GM19395 (cell line): ENCODE measurements at regions not wholly inside any gene's neighbourhood (a gene's known extent, or its start where the extent isn't known, plus 50 kb on each side); places are given as distances from the start of the nearest gene placed in this dataset.
"Not testable (repeated sequence)": the region's sequence is repeated elsewhere in the genome, so short reads cannot be mapped to it uniquely, and the experiment has no call there.

Source experiments
- ATAC-seq: cut with Tn5 transposase; IDR thresholded peaks from one replicate; pipeline ENCODE4 v1.9.1; 2021; ENCODE audit warnings: mild to moderate bottlenecking, moderate library complexity; ENCODE audit not compliant: unreplicated experiment

- no peak for ATAC-seq
These were observed 58.0 kb upstream of the EFCAB3 start for GRCh38 chr17:62322313-62322712.

DNA sequence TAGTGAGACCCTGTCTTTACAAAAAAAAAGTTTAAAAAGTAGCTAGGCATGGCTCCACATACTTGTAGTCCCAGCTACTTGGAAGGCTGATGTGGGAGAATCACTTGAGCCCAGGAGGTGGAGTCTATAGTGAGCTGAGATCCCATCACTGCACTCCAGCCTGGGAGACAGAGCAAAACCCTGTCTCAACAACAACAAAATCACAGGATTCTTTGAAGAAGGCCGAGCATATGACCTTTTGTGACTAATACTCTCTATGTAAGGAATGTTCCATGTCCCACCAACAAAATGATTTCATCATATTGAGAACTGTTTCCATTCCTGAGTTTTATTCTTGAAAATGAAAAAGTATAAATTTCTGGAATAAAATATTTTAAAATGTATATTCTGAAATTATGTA is 58.9 kb upstream of the EFCAB3 start:
- no peak for ATAC-seq

DNA sequence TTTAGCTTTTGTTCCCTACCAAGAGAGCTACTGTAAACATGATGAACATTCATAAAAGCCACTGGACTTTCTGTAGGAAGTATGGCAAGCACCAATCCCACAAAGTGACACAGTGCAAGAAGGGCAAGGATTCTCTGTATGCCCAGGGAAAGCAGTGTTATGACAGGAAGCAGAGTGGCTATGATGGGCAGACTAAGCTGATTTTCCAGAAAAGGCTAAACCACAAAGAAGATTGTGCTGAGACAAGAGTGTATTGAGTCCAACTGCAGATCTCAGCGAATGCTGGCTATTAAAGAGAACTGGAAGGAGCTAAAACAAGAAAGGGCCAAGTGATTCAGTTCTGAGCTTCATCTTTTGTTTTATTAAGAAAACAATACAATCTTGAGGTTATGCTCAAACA is 60.5 kb upstream of the EFCAB3 start:
- no peak for ATAC-seq

DNA sequence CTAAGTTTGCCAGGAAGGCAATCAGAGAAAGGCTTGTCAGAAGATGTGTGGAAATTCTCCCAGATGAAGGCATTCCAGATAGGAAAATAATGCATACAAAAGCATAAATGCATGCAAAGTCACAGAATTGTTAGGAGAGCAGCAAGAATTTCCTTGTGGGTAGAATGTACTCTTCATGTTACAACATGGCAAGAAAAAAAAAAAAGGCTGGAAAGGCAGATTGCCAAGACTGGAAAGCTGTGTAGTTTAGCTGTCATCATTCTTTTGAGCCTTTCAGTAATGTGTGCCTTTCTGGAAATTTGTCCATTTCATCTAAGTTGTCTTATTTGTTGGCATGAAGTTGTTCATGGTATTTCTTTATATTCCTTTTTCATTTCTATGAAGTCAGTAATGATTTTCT is 71.0 kb upstream of the EFCAB3 start:
- ATAC-seq = no peak

DNA sequence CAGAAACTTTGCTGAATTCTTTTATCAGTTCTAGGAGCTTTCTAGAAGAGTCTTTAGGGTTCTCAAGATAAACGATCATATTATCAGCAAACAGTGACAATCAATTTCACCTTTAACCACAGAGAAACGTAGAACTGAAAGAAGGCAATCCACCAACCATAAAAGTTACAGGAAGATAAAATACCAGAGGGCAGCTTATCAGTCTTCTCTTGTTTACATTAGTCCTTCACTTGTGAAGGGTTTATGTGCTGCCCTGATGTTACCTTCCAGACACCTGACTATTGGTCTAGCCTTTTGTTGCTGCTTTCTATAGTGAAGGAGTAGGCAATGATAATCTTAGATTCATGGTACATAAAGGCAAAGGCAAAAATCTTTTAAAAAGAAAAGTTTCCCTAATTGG is 73.2 kb upstream of the EFCAB3 start:
- ATAC-seq = no peak

- ATAC-seq = no peak
These were observed 76.9 kb upstream of the EFCAB3 start for GRCh38 chr17:62303476-62303875.

DNA sequence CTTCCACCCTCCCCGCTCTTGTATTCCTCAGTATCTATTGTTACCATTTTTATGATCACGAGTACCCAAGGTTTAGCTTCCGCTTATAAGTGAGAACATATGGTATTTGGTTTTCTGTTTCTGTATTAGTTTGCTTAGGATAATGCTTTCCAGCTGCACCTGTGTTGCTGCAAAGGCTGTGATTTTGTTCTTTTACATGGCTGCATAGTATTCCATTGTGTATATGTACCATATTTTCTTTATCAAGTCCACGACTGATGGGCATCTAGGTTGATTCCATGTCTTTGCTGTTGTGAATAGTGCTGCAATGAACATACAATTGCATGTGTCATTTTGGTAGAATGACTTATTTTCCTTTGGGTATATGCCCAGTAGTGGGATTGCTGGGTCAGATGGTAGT is 79.7 kb upstream of the EFCAB3 start:
- no peak for ATAC-seq

DNA sequence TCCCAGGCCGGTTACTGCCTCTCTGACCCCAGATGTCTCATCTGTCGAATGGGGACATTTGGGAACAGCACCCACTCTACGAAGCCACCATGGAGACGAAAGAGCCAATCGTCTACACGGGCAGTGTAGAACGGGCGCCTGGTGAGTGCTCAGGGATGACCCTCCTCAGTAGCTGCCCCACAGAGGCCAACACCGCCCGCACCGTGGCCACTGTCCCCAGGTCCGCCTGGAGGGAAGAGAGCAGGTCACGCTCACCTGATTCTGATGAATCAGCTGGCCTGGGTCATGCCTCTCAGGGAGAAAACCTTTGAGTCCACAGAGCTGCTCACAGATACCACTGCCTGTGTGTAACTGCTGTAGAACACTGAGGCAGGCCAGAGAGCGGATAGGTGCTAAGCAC is 105.1 kb upstream of the EFCAB3 start:
- ATAC-seq = not testable (repeated sequence)

DNA sequence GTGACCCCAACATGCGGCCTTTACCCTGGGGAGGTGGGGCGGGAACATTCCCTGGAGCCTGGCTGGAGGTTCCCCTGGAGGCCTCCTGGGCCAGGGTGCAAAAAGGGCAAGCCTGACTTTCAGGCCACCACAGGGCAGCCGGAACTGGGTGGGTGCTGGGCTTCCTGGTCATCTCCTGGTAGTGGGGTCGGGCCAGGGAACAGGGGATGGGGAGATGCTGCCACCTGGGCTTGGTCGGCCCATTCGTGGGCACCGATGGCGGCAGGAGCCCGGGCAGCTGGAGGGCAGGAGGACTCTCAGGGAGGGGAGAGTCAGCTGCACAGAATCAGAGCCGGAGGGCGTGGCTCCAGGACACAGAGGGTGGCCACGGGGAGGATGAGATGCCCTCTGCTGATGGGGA is 112.0 kb upstream of the EFCAB3 start:
- ATAC-seq = not testable (repeated sequence)

GRCh38 chr17:62264974-62265373 is 115.4 kb upstream of the EFCAB3 start:
- not testable (repeated sequence) for ATAC-seq

GRCh38 chr17:62255791-62256190 is 124.6 kb upstream of the EFCAB3 start:
- not testable (repeated sequence) for ATAC-seq

DNA sequence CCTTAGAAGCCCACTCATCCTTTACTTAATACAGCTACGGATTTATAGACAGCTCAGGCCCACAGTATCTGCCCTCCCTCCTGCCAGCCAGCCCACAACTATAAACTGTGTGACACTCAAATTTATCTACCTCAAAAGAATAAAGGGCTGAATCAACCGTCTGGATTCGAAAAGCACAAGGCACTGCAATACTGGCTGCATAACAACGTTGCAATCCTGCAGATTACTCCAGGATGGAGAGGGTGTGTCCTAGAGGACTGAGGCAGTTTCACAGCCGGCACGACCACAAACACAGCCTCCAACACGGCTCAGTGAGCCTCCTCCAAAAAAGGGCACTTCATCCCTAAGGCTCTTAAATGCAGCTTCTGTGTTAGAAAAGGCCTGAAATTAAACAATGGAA is 138.3 kb upstream of the EFCAB3 start:
- not testable (repeated sequence) for ATAC-seq

- not testable (repeated sequence) for ATAC-seq
These were observed 140.8 kb upstream of the EFCAB3 start for GRCh38 chr17:62239569-62239968.

DNA sequence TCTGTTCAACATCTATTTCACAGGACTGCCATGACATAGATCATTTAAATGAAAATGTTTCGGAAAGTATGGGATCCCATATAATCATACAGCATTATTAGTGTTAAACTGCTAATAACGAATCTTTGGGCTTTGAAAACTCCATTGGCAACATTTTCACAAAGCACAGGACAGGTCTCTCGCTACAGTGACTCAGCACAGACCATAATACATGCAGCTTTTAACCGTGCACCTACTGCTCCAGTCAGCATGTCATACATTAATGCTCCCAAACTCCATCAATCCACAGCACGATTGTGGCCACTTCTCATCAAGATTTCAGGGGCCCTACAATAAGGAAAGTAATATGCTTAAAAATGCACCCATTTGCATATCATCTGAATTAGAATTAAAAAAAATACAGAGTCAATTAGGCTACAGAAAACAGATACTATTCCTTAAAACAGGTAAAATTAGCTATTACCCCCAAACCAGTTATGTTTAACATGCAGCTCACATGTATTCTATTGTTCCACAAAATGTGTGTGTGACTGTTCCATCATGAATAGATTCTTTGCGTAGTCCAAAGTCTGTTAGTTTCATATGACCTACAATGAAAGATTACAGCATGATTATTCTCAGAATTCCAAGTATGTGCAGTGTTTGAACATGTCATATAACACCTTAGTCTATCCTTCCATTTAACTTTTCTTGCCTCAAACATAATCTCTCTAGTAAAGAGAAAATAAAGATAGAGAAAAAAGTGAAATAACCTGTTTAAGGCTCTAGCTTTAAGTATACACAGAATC is 141.6 kb upstream of the EFCAB3 start:
- not testable (repeated sequence) for ATAC-seq

DNA sequence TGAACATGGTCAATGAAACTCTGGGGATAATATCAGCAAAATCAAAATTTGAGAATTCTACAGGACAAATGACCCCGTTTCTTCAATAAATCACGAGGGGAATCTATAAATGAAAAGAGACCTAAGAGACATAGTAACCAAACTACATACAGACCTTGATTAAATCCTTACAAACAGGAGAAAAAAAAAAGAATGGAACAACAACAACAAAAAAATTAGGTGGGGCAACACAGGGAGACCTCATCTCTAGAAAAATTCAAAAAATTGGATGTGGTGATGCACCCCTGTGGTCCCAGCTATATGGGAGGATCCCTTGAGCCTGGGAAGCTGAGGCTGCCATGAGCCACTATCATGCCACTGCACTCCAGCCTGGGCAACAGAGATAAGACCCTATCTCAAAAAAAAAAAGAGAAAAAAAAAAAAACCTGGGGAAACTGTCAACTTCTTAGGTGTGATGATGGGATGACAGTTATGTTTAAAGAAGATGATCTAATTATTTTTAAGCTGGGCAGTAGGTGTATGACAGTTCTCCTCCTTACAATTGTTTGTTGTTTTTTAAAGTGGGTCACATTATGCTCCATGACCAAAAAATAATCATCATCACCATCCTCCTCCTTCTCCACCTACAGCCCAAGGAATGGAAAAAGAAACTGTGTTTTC is 146.4 kb upstream of the EFCAB3 start:
- not testable (repeated sequence) for ATAC-seq

DNA sequence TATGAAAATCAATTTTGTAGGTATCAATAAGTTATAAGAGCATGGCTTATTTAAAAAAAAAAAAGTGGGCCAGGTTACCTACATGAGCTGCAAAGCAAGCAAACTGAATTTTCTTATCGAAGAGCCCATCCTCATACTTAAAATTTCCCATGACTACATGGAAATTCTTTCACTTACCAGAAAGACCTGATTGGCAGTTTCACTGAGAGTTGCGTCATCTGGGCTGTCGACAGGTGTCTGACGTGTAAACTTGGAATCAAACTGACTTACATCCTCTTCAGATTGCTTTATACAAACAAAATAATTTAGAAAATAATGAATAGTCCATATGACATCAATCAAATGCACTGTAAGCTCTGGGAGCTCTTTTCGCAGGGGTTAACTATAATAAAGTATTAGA is 149.1 kb upstream of the EFCAB3 start:
- not testable (repeated sequence) for ATAC-seq

GRCh38 chr17:62226610-62227240 is 153.6 kb upstream of the EFCAB3 start:
- ATAC-seq = not testable (repeated sequence)

DNA sequence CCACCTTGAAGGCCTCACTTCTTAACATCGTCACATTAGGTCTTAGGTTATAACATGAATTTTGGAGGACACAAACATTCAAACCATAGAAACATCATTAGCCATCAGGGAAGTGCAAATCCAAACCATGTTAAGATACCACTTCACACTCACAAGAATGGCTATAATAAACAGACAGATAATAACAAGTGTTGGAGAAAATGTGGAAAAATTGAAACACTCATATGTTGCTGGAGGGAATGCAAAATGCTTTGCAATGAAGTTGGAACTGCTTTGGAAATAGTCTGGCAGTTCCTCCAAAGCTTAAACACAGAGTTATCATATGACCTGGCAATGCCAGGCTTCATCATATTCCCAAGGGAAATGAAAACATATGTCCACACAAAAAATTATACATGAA is 156.8 kb upstream of the EFCAB3 start:
- not testable (repeated sequence) for ATAC-seq

DNA sequence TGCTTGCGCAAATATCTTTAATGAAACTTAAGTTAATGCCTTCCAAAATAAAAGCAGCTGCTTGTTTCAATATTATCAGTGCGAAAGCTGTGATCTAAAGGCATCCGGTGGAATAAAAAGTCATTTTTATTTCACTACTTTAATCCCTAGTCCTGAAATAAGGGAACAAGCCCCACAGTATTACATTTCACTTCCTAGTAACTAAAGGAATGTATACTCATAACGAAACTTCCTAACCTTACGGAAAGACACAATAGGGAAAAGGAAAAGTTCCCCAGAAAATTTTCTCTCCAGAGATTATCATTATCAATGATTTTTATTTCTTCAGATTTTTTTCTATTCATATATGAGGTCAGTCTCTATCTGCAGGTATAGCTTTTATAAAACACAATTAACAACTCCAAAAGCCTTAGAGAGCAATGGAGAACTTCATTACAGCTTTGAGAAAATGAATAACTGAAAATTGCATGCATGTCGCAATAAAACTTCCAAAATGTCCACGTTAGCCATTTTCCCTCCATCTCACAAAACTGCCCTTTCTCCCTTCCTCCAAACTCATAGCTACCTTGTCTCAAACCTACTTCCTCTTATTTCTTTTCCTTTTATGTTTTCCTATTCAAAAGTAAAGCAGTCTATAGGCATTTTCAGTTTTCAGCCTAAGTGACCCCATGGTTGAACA is 154.3 kb upstream of the MED13 start:
- ATAC-seq = no peak

DNA sequence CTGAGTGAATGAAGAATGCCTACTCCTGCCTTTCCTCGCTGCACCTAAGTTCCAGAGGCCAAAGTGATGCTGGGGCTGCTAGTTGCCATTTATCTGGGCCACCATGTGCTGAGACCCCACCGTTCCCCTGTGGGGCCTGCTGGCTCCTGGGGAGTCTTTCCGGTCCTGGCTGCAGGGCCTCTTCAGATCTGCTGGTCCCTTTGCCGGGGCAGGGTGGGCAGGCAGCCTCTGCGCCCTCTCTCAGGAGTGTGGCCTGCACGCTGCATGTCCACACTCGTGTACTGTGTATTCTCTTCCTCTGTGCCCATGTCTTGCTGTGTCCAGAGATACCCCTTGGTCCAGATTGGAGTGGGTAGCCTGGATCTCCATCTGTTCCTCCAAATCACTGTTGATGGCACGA is 151.8 kb upstream of the MED13 start:
- no peak for ATAC-seq

DNA sequence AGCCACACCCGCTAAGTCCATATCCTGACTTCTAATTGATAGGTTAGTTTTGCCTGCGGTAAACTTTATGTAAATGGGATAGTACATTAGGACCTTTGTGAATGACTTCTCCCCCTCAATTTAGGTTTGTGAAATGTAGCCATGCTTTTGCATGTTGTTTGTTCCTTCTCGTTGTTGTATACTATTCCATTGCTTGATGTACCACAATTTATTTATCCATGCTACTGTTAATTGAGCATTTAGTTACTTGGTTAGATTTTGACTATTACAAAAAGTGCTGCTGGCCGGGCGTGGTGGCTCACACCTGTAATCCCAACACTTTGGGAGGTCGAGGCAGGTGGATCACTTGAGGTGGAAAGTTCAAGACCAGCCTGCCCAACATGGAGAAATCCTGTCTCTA is 150.8 kb upstream of the MED13 start:
- not testable (repeated sequence) for ATAC-seq
